ENCODE measurements at regions not wholly inside any gene's neighbourhood (a gene's known extent, or its start where the extent isn't known, plus 50 kb on each side); places are given as distances from the start of the nearest gene placed in this dataset.

DNA sequence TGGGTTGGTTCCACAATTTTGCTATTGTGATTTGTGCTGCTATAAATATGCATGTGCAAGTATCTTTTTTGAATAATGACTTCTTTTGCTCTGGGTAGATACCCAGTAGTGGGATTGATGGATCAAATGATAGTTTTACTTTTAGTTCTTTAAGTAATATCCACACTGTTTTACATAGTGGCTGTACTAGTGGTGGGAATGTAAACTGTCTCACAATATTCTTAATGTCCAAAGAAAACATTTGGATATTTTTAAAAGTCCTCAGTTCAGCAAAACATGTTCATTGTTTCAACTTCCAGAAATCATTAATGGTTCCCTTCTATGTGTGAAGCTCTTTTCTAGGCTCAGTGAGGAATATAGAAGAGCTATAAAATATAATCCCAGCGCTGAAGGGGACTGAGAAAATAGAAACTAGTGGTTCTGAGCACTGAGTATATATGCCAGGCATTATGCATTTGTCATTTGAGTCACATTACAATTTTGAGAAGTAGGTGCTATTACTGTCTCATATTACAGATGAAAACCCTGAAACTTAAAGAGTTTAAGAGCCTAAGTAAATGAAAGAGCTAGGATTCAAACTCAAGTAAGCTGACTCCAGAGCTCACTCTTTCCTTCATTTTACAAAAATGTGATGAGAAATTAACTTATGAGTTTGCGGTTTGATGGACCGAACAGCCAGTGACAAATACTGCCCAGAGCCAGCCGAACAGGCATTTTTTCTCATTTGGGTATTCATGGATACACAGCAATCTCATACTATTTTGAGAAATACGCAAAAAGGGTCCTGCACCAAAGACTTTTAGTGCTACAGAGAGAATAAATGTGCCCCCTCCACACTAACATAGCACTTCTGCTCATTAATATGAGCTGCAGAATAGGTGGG lies 250.1 kb downstream of the TBX18 start:
- TF ChIP-seq TAF1 (IDR thresholded peaks at IDR 0.05; ENCODE audit: low read depth) (no peak), FOXM1 (IDR thresholded peaks at IDR 0.05; ENCODE audit: borderline replicate concordance, low read depth) (no peak), ZBTB7A (IDR thresholded peaks at IDR 0.05; ENCODE audit: low read depth) (no peak), RAD21 (IDR thresholded peaks at IDR 0.05; ENCODE audit: low read depth) (no peak), CREB1 (IDR thresholded peaks at IDR 0.05; ENCODE audit: low read depth) (no peak), NFIC (IDR thresholded peaks at IDR 0.05) (no peak), TCF12 (IDR thresholded peaks at IDR 0.05; ENCODE audit: low read depth) (no peak), EGR1 (IDR thresholded peaks at IDR 0.05) (no peak), TEAD4 (IDR thresholded peaks at IDR 0.05) (no peak), EP300 (IDR thresholded peaks at IDR 0.05; ENCODE audit: borderline replicate concordance) (no peak), CEBPB (IDR thresholded peaks at IDR 0.05) (no peak), YY1 (IDR thresholded peaks at IDR 0.05; ENCODE audit: low read depth) (no peak)
- TF ChIP-seq, protein P1, sequence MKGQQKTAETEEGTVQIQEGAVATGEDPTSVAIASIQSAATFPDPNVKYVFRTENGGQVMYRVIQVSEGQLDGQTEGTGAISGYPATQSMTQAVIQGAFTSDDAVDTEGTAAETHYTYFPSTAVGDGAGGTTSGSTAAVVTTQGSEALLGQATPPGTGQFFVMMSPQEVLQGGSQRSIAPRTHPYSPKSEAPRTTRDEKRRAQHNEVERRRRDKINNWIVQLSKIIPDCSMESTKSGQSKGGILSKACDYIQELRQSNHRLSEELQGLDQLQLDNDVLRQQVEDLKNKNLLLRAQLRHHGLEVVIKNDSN (IDR thresholded peaks at IDR 0.05): no peak
- TF ChIP-seq, protein P2, sequence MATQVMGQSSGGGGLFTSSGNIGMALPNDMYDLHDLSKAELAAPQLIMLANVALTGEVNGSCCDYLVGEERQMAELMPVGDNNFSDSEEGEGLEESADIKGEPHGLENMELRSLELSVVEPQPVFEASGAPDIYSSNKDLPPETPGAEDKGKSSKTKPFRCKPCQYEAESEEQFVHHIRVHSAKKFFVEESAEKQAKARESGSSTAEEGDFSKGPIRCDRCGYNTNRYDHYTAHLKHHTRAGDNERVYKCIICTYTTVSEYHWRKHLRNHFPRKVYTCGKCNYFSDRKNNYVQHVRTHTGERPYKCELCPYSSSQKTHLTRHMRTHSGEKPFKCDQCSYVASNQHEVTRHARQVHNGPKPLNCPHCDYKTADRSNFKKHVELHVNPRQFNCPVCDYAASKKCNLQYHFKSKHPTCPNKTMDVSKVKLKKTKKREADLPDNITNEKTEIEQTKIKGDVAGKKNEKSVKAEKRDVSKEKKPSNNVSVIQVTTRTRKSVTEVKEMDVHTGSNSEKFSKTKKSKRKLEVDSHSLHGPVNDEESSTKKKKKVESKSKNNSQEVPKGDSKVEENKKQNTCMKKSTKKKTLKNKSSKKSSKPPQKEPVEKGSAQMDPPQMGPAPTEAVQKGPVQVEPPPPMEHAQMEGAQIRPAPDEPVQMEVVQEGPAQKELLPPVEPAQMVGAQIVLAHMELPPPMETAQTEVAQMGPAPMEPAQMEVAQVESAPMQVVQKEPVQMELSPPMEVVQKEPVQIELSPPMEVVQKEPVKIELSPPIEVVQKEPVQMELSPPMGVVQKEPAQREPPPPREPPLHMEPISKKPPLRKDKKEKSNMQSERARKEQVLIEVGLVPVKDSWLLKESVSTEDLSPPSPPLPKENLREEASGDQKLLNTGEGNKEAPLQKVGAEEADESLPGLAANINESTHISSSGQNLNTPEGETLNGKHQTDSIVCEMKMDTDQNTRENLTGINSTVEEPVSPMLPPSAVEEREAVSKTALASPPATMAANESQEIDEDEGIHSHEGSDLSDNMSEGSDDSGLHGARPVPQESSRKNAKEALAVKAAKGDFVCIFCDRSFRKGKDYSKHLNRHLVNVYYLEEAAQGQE (IDR thresholded peaks at IDR 0.05; ENCODE audit: low read depth): no peak
- TF ChIP-seq, protein P3, sequence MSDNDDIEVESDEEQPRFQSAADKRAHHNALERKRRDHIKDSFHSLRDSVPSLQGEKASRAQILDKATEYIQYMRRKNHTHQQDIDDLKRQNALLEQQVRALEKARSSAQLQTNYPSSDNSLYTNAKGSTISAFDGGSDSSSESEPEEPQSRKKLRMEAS (IDR thresholded peaks at IDR 0.05): no peak

DNA sequence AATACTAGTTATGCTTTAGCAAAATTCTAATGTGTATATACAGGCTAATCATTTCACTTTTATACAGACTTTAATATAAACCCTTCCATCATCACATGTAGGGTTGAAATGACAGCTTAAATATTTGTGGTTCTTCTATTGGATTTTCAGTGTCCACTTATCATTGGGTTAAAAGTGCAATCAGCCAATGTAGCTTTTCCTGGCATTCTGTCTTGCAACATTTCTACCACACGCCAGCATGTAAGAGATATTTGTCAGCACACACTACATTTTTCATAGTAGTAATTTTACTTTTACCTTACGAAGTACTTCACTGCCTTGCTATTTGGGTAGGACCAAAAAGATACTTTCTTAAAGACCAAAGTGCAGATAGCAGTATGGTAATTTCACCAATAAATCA lies 252.0 kb downstream of the TBX18 start:
- TF ChIP-seq RAD21 (IDR thresholded peaks at IDR 0.05; ENCODE audit: low read depth) (no peak), EP300 (IDR thresholded peaks at IDR 0.05; ENCODE audit: borderline replicate concordance) (no peak)
- TF ChIP-seq, protein P3 (IDR thresholded peaks at IDR 0.05): no peak

DNA sequence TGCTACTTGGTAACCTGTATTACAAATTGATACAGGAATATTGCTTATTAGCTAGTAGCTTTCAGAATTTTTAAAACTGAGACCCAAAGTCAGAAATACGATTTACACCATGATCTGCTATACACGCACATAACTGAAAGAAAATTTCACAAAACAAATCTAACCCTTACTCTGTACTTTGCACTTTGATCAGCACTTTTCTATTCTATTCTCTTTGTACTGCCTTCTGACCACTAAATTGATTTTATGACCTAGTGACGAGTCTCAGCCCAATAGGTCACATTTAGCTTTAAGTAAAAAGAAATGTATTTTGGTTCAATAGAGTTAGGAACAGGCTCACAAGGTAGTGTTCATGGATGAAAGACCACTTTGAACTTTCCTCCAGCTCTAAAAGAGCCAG lies 252.5 kb downstream of the TBX18 start:
- TF ChIP-seq, protein P1 (IDR thresholded peaks at IDR 0.05): no peak
- TF ChIP-seq TEAD4 (IDR thresholded peaks at IDR 0.05) (no peak), CREB1 (IDR thresholded peaks at IDR 0.05; ENCODE audit: low read depth) (no peak), CEBPB (IDR thresholded peaks at IDR 0.05) (no peak)

DNA sequence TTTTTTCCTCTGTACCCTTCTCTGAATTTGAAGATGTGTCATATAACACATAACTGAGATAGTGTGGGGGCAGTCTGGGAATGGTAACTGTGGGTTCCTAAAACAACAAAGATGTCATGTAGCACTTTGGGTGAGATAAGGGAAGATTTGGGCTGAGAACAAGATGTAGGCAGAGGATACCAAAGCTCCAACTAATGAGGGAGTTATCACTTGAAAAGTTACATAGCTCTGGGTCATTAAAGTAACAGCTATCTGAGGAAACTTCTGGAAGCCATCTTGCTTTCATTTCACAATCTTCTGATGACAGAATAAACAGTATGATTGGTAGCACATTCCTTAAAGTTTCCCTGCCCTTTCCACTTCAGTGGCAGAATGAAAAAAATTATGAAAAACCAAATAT lies 255.4 kb downstream of the TBX18 start:
- no peak for TF ChIP-seq ZBTB7A (IDR thresholded peaks at IDR 0.05; ENCODE audit: low read depth)
- TF ChIP-seq, protein P3 (IDR thresholded peaks at IDR 0.05): no peak
- TF ChIP-seq EGR1 (IDR thresholded peaks at IDR 0.05): no peak
- TF ChIP-seq NFIC (IDR thresholded peaks at IDR 0.05): no peak
- TF ChIP-seq TCF12 (IDR thresholded peaks at IDR 0.05; ENCODE audit: low read depth): no peak
- no peak for TF ChIP-seq CREB1 (IDR thresholded peaks at IDR 0.05; ENCODE audit: low read depth)
- TF ChIP-seq FOXM1 (IDR thresholded peaks at IDR 0.05; ENCODE audit: borderline replicate concordance, low read depth): no peak
- TF ChIP-seq EP300 (IDR thresholded peaks at IDR 0.05; ENCODE audit: borderline replicate concordance): no peak
- TF ChIP-seq, protein P1 (IDR thresholded peaks at IDR 0.05): no peak
- no peak for TF ChIP-seq RAD21 (IDR thresholded peaks at IDR 0.05; ENCODE audit: low read depth)
- TF ChIP-seq TEAD4 (IDR thresholded peaks at IDR 0.05): no peak
- TF ChIP-seq CEBPB (IDR thresholded peaks at IDR 0.05): no peak
- TF ChIP-seq, protein P2 (IDR thresholded peaks at IDR 0.05; ENCODE audit: low read depth): no peak
- no peak for TF ChIP-seq TAF1 (IDR thresholded peaks at IDR 0.05; ENCODE audit: low read depth)

DNA sequence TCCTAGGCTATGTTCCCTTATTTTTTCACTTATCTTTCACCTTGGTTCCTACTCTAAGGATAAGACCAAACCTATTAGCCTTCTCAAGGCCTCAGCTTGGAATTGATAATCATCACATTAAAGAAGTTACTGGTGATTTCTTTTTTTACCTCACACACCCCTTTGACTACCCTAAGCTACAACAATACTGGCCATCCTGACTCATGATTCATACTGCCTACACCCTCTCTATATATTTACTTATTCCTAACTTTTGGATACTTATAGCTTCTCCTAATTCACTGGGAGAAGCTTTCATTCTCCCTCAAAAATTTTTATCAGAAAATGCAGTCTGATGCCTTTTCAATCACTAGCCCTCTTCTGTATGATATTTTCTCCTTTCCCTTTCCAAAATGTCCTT lies 256.1 kb downstream of the TBX18 start:
- TF ChIP-seq ZBTB7A (IDR thresholded peaks at IDR 0.05; ENCODE audit: low read depth) (no peak), FOXM1 (IDR thresholded peaks at IDR 0.05; ENCODE audit: borderline replicate concordance, low read depth) (no peak), CREB1 (IDR thresholded peaks at IDR 0.05; ENCODE audit: low read depth) (no peak), NFIC (IDR thresholded peaks at IDR 0.05) (no peak), TCF12 (IDR thresholded peaks at IDR 0.05; ENCODE audit: low read depth) (no peak), EGR1 (IDR thresholded peaks at IDR 0.05) (no peak), YY1 (IDR thresholded peaks at IDR 0.05; ENCODE audit: low read depth) (no peak), EP300 (IDR thresholded peaks at IDR 0.05; ENCODE audit: borderline replicate concordance) (no peak), CEBPB (IDR thresholded peaks at IDR 0.05) (no peak), RAD21 (IDR thresholded peaks at IDR 0.05; ENCODE audit: low read depth) (no peak), TEAD4 (IDR thresholded peaks at IDR 0.05) (no peak), TAF1 (IDR thresholded peaks at IDR 0.05; ENCODE audit: low read depth) (no peak)
- TF ChIP-seq, protein P1 (IDR thresholded peaks at IDR 0.05): no peak
- TF ChIP-seq, protein P2 (IDR thresholded peaks at IDR 0.05; ENCODE audit: low read depth): no peak
- TF ChIP-seq, protein P3 (IDR thresholded peaks at IDR 0.05): no peak
